ENCODE measurements at regions not wholly inside any gene's neighbourhood (a gene's known extent, or its start where the extent isn't known, plus 50 kb on each side); places are given as distances from the start of the nearest gene placed in this dataset.

- DNase-seq = no peak
Measured at GRCh38 chr4:45985038-45985437, 138.8 kb downstream of the GABRG1 start.

- no peak for DNase-seq
Measured at GRCh38 chr4:45971108-45971507, 152.7 kb downstream of the GABRG1 start.

DNA sequence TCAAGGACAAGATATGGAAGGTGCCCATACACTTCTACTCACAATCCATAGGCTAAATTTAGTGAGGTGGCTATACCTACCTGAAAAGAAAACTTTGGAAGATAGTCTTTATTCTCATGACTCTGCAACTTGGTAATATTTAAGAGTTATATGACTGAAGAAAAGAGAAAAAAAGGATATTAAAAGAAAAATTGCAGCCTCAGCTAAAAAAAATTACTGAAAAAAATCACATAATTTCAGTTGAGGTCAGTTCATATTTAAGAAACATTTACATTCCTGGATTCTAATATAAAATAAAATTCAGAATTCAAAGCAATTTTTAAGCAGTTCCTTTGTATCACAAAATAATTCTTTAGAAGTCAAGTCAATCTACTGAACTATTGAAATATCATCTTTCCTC, 166.5 kb downstream of the GABRG1 start:
- no peak for DNase-seq

DNA sequence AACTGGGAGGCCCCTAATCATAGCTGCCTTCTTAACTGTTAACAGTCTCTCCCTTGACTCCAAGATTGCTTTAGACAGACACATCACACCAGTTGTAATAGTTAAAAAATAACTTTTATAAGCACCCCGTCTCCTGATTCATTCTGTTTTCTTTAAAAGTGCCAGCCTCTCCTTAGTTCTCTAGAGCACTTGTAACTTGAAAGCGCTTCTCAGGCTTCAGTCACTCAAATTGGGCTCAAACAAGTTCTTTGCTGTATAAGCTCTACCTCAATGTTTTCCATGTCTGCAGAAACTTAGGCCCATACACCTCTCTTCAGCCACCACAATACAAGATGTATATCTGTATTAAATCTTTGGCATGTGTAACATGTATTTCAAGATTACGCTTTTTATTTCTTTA, 169.6 kb downstream of the GABRG1 start:
- DNase-seq = no peak

GRCh38 chr4:45951153-45951552, 172.7 kb downstream of the GABRG1 start:
- DNase-seq = no peak

GRCh38 chr4:45946699-45947098, 177.2 kb downstream of the GABRG1 start:
- no peak for DNase-seq

DNA sequence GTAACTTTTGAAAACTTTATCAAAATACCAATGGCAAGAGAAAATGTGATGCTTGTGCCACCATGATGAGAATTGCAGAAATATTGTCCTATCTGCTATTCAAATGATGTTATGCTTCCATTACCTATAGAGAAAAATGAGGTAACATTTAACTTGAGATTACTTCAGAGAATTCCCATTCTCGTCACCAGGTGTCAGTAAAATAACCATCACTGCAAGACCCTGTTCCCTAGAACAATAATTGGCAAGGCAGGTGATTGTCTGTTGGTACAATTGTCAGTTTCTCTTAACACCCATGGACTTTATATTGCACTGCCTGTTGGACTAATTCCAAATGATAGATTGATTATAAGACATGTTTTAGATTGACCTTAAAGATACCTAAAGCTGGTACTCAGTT, 179.9 kb downstream of the GABRG1 start:
- DNase-seq = no peak

GRCh38 chr4:45939056-45939455, 184.8 kb downstream of the GABRG1 start:
- DNase-seq = no peak

GRCh38 chr4:45931154-45931553, 192.7 kb downstream of the GABRG1 start:
- no peak for DNase-seq

GRCh38 chr4:45927641-45928040, 196.2 kb downstream of the GABRG1 start:
- no peak for DNase-seq

DNA sequence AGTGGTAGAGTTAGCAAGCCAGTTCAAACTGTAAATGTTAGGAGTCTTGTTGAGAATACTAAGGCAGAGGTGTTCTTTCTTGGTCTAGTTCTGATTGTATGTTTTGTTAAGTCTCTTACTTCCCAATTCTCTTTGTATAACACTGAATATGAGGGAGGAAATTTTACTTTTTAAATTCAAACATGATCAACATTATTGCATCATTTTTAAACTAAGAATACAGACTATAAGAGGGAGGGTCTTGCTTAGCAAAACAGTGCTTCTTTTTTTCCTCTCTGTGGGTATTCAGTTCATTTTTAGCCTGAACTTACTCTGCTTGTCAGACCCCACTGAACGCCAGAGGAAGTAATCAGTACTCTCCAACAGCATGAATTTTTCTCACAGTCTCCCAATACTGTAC, 198.0 kb downstream of the GABRG1 start:
- DNase-seq = no peak

GRCh38 chr4:45920861-45921260, 203.0 kb downstream of the GABRG1 start:
- peak; percentile 5 for DNase-seq

- DNase-seq = peak; percentile 38
Measured at GRCh38 chr4:45910511-45910910, 213.3 kb downstream of the GABRG1 start.

DNA sequence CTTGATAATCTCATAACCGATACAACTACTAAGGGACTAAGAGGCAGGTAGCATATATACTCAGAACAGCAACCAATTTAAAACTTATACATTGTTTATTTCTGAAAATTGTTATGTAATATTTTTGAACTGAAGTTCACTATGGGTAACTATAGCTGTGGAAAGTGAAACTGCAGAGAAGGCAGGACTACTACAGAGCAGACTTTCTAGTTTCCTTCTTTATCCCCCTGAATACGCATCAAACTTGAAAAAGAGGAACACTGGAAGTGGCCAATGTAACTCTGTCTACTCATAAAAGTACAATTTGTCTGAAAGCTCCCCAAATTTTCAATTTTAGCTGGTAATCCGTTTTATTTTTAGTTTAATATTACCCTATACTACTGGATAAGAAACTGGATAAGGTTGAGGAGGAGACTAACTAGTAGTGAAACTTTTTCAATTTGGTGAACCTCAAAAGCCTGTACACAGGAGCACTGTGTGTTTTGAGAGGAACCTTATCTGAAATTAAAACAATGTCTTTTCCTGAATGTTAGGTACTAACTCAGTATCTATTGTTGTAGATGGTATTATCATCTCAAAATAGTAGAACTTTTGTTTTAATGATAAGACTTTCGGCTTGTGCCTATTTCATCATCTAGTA, 225.8 kb downstream of the GABRG1 start:
- DNase-seq = peak; percentile 70

DNA sequence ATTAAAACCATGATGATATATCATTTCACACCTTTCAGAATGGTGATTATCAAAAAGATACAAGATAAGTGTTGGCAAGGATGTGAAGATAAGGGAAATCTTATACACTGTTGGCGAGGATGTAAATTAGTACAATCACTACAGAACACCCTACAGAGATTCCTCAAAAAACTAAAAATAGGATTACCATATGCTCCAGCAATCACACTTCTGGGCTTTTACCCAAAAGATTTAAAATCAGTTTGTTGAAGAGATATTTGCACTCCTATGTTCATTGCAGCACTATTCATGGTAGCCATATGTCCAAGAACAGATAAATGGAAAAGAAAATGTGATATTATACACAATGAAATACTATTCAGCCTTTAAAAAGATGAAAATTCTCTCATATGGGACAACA, 240.4 kb downstream of the GABRG1 start:
- DNase-seq = no peak

DNA sequence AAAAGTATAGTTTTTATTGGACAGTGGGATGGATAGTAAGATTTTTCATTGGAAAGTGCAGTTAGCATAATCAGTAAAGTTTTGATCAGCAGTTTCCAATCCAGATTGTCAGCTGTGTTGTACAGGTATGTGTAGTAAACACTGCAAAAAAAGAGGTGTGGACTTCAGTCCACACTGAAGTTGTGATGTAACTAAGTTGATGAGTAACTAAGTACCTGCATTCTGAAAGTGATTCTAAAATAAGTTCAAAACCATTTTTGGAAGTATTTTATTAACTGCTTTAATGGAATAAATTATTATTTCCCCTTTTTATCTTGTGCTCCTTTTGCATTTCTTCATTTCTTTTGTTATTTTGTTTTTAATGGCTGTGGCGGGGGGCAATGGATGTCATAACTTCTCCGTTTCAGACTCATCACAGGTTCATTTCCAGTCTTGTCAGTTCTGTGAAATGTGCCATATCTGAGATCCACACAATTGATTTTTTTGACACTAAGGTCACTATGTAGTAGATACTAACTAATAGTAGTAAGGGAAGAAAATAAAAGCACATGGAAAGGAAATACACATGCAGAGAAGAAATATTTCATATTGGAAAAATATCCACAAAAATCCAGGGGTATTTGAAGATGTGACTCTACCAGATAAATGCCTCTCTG, 247.5 kb downstream of the GABRG1 start:
- no peak for DNase-seq

GRCh38 chr4:45869184-45869583, 254.7 kb downstream of the GABRG1 start:
- DNase-seq = peak; percentile 63

DNA sequence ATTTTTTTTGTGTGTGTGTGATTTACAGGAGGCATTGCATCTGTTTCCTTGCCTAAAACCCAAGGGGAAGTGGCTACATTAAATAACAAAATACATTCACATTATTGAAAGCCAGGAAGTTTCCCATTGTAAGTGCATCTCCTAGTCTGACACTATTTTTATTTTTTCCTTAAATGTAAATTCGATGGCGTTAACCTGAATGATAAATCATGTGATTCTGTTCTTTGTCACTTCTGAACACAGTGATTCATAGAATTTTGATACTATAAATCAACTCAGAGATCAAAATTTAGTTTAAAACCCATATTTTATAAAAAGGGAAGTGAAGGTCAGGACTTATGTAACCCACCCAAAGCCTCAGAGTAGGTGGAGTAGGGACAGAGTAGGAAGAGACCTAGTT, 258.1 kb downstream of the GABRG1 start:
- DNase-seq = peak; percentile 36

DNA sequence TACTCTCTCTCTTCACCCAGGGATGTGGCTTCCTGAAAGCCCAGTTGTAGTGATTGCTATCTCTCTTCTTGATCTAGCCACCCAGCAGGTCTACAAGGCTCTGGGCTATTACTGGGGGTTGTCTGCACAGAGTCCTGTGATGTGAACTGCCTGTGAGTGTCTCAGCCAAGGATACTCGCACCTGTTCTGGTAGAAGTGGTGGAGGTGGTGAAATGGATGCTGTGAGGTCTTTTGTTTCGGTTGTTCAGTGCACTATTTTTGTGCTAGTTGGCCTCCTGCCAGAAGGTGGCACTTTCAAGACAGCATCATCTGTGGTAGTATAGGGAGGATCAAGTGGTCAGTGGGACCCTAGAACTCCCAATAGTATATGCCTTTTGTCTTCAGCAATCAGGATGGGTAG, 268.0 kb downstream of the GABRG1 start:
- no peak for DNase-seq

GRCh38 chr4:45846016-45846415, 277.8 kb downstream of the GABRG1 start:
- no peak for DNase-seq

GRCh38 chr4:45841791-45842190, 282.1 kb downstream of the GABRG1 start:
- no peak for DNase-seq

DNA sequence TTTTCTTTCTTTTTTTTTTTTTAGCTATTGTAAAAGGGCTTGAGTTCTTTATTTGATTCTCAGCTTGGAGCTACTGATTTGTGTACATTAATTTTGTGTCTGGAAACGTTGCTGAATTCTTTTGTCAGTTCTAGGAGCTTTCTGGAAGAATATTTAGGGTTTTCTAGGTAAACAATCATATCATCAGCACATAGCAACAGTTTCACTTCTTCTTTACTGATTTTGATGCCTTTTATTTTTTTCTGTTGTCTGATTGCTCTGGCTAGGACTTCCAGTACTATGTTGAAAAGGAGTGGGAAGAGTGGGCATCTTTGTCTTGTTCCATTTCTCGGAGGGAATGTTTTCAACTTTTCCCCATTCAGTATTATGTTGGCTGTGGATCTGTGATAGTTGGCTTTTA, 292.2 kb downstream of the GABRG1 start:
- DNase-seq = no peak

- DNase-seq = no peak
Measured at GRCh38 chr4:45803994-45804393, 319.9 kb downstream of the GABRG1 start.

- DNase-seq = peak; percentile 8
Measured at GRCh38 chr4:45795135-45795534, 328.7 kb downstream of the GABRG1 start.

DNA sequence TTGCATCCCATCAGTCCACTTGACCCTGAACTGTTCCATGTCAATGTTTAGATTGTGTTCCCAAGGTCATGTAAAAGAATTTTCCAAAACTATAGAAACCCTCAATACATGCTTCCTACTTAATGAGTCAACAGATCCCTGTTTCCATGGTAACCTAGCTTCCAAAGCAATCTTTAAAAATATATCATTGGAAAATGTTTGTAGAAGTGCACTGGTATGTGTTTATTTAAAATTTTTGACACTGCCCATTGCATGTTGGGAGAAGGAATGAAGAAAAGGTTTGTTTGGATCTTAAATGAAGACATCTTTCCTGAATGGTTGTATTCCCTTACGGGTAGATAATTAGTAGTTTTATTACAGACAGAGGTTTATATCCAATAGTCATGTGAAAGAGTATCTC, 345.3 kb downstream of the GABRG1 start:
- no peak for DNase-seq
